Kidney (tissue), 13 donors: ENCODE measurements at regions not wholly inside any gene's neighbourhood (a gene's known extent, or its start where the extent isn't known, plus 50 kb on each side); places are given as distances from the start of the nearest gene placed in this dataset.

Experiments used
- DNase-seq, 5 donors: peaks; one replicate each; pipeline ENCODE4 v3.0.0-alpha.2; 2013 to 2020
- FAIRE-seq: peaks from 2 replicates; lab custom pipeline; 2012; peaks lifted over from hg19 to GRCh38; lab: Jason Lieb, UNC
- H3K27ac ChIP-seq, 2 donors: one replicate each; pipeline ENCODE4 v1.7.0; 2013; ENCODE audit warnings: low read depth in 2 of 2, low read length in 2 of 2, inconsistent platforms in 1 of 2
- H3K27me3 ChIP-seq: one replicate; pipeline ENCODE4 v1.7.1; 2013; ENCODE audit warnings: low read length, inconsistent platforms; ENCODE audit not compliant: control insufficient read depth, insufficient read depth
- H3K36me3 ChIP-seq, 3 donors: one replicate each; pipeline versions ENCODE4 v1.7.0 to v1.7.1; 2013; ENCODE audit warnings: low read length in 3 of 3, control low read depth in 1 of 3, inconsistent platforms in 1 of 3; ENCODE audit not compliant: insufficient read depth in 3 of 3, control insufficient read depth in 2 of 3
- H3K4me1 ChIP-seq, 3 donors: one replicate each; pipeline versions ENCODE4 v1.7.0 to v1.7.1; 2013; ENCODE audit warnings: low read length in 3 of 3, inconsistent platforms in 1 of 3, low read depth in 1 of 3; ENCODE audit not compliant: control insufficient read depth in 2 of 3, insufficient read depth in 2 of 3
- H3K4me3 ChIP-seq, 3 donors: one replicate each; pipeline versions ENCODE4 v1.7.0 to v1.8.1; 2013; ENCODE audit warnings: low read length in 3 of 3, control low read depth in 1 of 3, inconsistent platforms in 1 of 3
- H3K9ac ChIP-seq, 3 donors: one replicate each; pipeline versions ENCODE4 v1.7.0 to v1.7.1; 2013; ENCODE audit warnings: low read length in 3 of 3, control low read depth in 1 of 3, inconsistent platforms in 1 of 3
- H3K9me3 ChIP-seq, 3 donors: one replicate each; pipeline versions ENCODE4 v1.7.0 to v1.7.1; 2013; ENCODE audit warnings: low read length in 3 of 3, control low read depth in 1 of 3, inconsistent platforms in 1 of 3; ENCODE audit not compliant: control insufficient read depth in 2 of 3, insufficient read depth in 1 of 3
- CTCF ChIP-seq: IDR thresholded peaks from 3 replicates; pipeline ENCODE4 v1.5.1; 2012; ENCODE audit warnings: mild to moderate bottlenecking, moderate library complexity, borderline replicate concordance; ENCODE audit not compliant: insufficient read depth; ENCODE audit errors: extremely low read depth
- intact Hi-C: fragments of 100-400 bp; cut with DNase I; formaldehyde crosslinking; loops from one replicate; pipeline ENCODE4 v1.11.1; 2022
- donor health status: control.
- donor health status: control.
- donor health status: control.
- donor health status: control.
- donor health status: control.
- donor health status: DM: yes; HTN: yes; CAD: no.
- donor health status: Normal renal cell carcinoma (clear cell type).

- H3K27ac ChIP-seq = no peak overlapping the region
- no peak for FAIRE-seq
- no peaks in the 10 kb centered on the region for H3K4me1 ChIP-seq
- peaks cover 0 to 11% (median 0%) of the 10 kb centered on the region in 3 donors for H3K9me3 ChIP-seq
- TF ChIP-seq CTCF = no peak
- H3K36me3 ChIP-seq = no peaks in the 10 kb centered on the region
- no peak overlapping the region for H3K9ac ChIP-seq
- H3K27me3 ChIP-seq = no peaks in the 10 kb centered on the region
- DNase-seq = no peak
- H3K4me3 ChIP-seq = no peak overlapping the region
- intact Hi-C loops = no loop called here
These were observed 58.7 kb upstream of the CLDN24 start for GRCh38 chr4:183380901-183381300.

GRCh38 chr4:183383606-183384005, 60.8 kb upstream of the CDKN2AIP start:
- intact Hi-C loops = no loop called here
- FAIRE-seq = no peak

GRCh38 chr4:183384516-183384915, 59.9 kb upstream of the CDKN2AIP start:
- no peak for FAIRE-seq
- no peak for TF ChIP-seq CTCF
- Histone ChIP-seq H3K4me3 (no peak overlapping the region), H3K9me3 (peaks cover 0 to 11% (median 0%) of the 10 kb centered on the region in 3 donors), H3K9ac (no peak overlapping the region), H3K36me3 (no peaks in the 10 kb centered on the region), H3K4me1 (no peaks in the 10 kb centered on the region), H3K27ac (no peak overlapping the region), H3K27me3 (no peaks in the 10 kb centered on the region)
- intact Hi-C loops = no loop called here
- DNase-seq = no peak

More at GRCh38 chr4:183383606-183384005, 60.8 kb upstream of the CDKN2AIP start:
- no peaks in the 10 kb centered on the region for H3K27me3 ChIP-seq
- H3K9me3 ChIP-seq = peaks cover 0 to 11% (median 0%) of the 10 kb centered on the region in 3 donors
- H3K36me3 ChIP-seq = no peaks in the 10 kb centered on the region
- H3K27ac ChIP-seq = no peak overlapping the region
- DNase-seq = no peak
- no peak overlapping the region for H3K4me3 ChIP-seq
- H3K4me1 ChIP-seq = no peaks in the 10 kb centered on the region
- TF ChIP-seq CTCF = no peak
- no peak overlapping the region for H3K9ac ChIP-seq

GRCh38 chr4:183384983-183385382, 59.5 kb upstream of the CDKN2AIP start:
- H3K4me1 ChIP-seq = no peaks in the 10 kb centered on the region
- H3K9ac ChIP-seq = no peak overlapping the region
- no peak for TF ChIP-seq CTCF
- no peak for FAIRE-seq
- DNase-seq = no peak
- no peak overlapping the region for H3K27ac ChIP-seq
- H3K4me3 ChIP-seq = no peak overlapping the region
- no peaks in the 10 kb centered on the region for H3K27me3 ChIP-seq
- H3K36me3 ChIP-seq = no peaks in the 10 kb centered on the region
- intact Hi-C loops = no loop called here
- peaks cover 0 to 11% (median 0%) of the 10 kb centered on the region in 3 donors for H3K9me3 ChIP-seq
